Right renal pelvis (tissue), 4 donors: ENCODE measurements at regions not wholly inside any gene's neighbourhood (a gene's known extent, or its start where the extent isn't known, plus 50 kb on each side); places are given as distances from the start of the nearest gene placed in this dataset.

ENCODE experiments used
- DNase-seq, 4 donors: peaks; one replicate each; pipeline ENCODE4 v3.0.0-alpha.2; 2013; ENCODE audit warnings: low read depth in 4 of 4, low spot score in 3 of 4, missing footprints in 1 of 4

DNA sequence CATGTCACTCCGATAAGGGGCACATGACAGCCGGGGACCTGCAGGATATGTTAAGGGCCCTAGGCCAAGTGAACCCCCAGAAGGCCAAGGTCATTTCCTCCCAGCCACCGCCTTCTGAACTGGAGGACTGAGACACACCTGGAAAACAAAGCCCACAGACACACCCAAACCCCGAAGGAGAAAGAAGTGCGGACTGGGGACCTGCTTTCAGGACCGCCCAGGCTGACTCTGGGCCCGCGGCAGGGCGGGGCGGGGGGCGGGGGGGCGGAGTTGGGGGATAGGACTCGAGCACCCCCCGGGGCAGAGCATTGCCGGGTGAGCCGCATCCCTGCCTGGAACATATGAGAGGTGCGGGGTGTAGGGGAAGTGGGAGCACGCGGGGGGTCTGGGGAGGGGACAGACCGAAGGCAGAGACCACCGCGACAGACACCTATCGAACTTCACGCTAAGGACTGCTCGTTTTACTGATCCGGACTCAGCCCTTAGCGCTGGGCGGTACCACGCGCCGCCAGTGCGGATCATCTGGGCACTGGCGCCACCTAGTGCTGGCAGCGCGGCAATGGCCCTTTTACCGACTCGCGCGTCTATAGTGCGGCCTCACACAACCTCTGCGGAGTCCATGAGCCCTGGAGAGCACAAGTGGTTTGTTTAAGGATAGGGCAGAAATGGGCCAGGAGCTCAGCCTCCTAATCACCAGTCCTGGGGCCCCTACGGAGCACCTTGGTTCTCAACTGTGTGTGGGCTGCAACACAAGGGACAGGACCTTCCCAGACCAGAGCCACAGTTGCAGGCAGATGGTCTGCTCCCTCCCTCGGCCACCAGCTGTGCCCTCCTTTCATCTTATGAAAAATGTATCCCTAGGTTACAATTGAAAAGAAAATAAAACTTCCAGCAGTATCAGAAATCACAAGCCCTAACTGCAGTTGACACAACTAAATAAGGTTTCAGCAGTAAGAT is 157.6 kb downstream of the HERPUD2 start:
- peak; percentile 31 to 66 (median 42) for DNase-seq

DNA sequence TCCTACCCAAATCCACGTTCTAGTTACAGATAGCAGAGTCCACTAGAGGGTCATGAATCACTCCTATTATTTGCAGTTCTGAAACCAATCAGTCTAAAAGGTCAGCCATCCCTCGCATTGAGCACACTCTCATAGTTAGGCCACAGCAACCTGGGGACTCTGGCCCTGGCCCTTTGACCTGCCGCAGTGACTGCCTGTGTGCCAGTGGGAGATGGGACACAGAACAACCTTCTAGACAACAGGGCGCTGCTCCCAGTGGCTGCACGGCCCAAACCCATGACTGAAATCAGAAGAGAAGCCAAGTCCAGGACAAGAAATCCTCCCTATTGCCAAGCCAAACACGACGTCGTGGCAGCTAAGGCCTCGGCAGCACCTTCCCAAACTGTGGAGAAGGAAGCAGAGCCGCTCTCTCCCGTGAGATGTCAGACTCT is 158.5 kb downstream of the HERPUD2 start:
- no peak for DNase-seq

DNA sequence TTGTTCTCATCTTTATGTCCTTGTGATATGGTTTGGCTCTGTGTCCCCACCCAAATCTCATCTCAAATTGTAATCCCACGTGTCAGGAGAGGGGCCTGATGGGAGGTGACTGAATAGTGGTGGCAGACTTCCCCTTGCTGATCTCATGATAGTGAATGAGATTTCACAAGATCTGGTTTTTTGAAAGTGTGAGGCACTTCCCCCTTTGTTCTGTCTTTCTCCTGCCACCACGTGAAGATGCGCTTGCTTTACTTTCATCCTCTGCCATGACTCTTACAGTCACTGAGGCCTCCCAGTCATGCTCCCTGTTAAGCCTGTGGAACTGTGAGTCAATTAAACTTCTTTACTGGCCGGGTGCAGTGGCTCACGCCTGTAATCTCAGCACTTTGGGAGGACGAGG is 161.0 kb downstream of the HERPUD2 start:
- no peak for DNase-seq

DNA sequence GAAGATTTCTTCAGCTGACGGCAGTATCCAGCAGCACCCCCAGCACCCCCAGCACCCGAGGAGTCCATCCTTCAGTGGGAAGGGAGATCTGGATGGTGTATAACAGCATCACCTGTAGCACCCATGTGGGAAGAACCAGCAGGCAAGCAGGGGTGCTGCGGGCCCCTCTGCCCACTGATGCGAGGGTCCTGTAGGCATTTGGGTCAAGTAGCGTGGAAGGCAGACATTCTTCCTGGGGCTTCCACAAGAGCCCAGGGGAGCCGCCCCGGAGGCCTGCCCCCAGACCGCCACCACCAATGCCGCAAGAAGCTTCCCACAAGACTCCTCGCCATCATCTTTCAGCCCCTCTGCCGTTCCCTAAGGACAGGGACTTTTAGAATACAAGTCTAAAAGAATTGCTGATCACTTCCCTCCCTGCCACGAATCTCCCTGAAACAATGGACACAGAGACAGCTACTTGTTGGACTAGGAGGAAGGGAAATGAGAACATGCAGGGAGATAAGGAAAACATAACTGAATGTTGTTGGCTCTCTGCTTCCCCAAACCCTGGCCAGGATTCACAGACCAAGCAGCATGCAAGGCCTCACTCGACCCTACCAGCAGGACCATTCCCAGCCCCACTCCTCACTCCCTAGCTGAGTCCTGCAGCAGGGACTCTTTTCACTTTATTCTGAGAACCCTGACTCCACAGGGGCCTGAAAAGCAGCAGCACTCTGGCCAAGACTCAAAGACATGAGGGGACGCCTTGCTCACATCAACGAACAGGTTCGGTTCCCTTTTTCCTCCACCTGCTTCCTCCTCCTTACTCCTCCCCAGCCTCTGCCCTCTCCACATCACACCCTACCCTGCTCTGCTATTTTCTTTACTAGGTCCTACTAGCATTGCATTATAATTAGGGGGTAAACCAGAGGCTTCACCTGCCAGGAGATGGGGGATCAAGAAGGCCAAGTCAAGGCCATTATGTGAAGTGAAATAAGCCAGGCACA is 164.5 kb downstream of the HERPUD2 start:
- DNase-seq, result no peak

DNA sequence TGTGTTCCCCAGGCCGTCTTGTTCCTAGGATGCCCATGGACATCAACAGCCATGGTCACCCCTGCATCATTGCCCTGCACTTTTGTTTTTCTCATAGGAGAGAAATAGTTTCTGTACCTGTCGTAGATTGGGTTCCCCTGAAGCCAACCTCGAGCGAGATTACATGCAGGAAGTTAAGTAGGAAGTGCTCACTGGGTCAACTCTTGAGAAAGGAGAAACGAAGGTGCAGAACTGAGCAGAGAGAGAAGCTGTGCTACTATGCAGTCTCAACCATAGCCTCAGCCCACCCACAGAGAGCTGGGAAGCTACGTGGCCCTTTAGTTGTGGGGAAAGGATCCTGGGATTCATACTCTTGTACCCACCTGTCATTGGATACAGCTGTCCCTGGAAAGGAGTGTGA is 165.2 kb downstream of the HERPUD2 start:
- DNase-seq, result no peak

DNA sequence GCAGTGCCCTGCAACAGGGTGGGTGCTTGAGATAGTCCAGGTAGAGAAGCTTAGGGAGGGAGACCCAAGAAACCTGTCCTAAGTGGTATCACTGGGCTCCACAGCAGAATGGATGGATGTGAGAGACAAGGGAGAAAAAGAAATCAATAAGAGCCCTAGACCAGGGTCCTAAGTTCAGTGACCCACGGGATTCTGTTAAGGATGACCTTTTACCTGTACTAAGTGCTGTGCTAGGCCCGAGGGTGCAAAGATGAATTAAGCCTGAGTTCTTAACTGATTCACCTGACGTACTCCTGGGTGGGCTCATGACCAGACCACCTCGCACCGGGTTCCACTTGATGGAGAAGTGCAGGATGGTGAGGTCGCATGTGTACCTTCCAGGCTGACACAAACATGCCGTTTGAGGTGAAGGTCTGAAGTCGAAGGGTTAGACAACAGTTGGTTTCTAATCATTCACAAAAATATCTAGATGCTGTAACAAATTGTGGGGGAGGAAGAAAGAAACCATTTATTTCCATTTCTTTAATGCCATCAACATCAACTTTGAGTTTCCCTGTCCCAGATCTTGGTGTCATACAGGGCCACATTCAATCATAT is 166.5 kb downstream of the HERPUD2 start:
- no peak for DNase-seq

DNA sequence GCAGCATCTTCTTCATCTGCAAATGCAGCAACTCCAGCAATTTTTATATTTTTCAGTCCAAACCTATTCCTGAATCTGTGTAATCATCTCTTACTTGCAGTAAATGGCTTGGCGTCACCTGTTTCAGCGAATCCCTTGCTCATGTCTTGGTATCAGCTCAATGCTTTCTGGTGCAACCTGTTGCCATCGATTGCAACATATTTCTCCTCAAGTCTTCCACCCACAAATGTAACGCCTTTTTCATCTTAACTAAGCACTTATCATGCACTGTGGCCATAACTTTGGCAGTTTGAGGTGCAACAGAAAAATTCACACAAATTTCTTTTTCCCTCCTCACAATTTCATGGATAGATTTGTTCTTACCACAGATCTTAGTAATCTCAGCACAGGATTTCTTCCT is 168.3 kb downstream of the HERPUD2 start:
- DNase-seq, result no peak

DNA sequence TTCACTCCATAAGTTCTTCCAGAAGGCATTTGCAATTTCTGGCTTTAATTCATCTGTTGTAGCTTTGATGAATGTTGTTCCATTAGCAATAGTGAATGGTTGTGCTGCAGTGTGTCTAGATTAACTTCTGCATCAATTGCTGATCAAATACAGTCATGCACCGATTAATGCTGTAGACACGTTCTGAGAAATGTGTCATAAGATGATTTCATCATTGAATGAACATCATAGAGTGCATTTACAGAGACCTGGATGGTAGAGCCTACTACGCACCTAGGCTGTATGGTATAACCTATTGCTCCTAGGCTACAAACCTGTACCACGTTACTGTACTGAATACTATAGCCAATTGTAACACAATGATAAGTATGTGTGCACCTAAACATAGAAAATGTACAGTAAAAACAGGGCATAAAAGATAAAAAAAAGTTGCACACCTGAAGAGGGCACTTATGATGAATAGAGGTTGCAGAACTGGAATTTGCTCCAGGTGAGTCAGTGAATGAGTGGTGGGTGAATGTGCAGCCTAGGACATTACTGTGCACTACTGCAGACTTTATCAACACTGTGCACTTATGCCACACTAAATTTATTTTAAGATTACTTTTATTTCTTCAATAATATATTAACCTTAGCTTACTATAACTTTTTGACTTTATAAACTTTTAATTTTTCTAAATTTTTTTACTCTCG is 170.7 kb downstream of the HERPUD2 start:
- no peak for DNase-seq

DNA sequence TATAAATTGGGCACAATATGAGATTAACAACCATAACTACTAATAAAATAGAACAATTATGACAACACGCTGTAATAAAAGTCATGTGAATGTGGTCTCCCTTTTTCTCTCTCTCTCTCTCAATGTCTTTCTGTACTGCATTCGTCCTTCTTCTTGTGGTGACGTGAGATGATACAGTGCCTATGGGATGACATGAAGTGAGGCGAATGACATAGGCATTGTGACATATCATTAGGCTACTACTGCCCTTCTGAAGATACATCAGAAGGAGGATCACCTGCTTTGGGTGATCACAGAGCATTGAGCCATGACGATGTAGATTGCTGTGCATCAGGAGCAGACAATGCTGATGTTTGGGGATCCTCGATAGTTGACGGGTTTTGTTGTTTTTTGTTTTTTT is 171.6 kb downstream of the HERPUD2 start:
- no peak for DNase-seq

DNA sequence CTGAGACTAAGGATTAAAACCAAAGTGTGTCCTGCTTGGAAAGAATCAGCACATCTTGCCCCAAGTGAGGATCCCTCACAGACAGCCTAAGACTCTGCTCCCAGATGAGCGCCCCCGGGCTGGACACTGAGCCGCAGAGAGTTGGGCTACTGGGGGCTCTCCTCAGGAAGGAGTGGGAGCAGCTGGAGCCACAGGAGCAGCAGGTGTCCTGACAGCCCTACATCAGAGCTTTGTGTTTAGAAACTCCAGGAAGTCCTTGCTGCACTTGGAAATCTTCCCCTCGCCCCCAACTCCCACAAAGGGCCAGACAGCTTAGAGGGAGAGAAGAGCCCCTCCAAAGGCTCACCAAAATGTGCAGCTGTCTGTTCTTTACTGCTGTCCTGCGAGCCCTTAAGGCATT is 172.2 kb downstream of the HERPUD2 start:
- no peak for DNase-seq

DNA sequence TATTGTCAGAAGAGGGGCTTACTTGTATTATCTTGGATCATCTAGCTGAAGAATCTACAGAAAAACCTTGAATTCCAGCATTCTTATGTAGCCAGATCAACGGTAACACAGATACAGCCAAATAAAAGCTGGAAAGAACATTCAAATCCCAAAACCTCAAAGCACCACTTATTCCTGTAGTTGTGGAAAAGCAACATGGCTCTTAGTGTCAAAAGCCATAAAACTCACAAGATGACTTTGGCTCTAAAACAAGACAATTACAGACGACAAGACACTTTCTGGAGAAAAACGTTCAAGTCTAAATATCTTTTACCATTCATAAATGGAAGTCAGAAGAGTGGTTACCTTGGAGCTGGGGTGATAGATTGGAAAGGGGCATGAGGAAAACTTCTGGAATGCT is 173.0 kb downstream of the HERPUD2 start:
- no peak for DNase-seq

DNA sequence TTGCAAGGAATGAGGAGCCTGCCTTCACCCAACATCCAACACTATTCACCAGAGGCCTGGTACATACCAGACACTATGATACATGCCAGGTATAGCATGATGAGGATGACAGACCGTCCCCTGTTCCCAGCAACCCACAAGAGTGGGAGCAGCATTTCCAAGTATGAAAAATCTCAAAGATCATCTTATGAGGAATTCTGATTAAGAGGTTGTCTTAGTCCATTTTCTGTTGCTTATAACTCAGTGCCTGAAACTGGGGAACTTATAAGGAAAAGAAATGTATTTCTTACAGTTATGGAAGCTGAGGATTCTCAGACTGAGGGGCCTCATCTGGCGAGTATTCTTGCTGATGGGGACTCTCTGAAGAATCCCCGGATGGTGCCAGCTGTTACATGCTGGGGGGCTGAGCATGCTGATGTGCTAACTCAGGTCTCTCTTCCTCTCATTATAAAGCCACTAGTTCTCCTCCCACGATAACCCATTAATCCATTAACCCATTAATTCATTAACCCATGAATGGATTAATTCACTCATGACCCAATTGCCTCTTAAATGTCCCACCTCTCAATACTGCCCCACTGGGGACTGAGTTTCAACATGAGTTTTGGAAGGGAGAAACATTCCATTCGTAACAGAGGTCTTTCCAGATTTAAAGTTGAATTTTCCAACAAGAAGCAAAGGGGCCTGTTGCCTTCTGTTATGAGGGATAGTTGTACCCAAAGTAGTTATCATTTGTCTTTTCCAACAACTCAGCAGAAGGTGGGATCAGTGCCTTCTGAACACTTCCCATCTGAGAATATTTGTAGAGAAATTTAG is 173.9 kb downstream of the HERPUD2 start:
- no peak for DNase-seq

DNA sequence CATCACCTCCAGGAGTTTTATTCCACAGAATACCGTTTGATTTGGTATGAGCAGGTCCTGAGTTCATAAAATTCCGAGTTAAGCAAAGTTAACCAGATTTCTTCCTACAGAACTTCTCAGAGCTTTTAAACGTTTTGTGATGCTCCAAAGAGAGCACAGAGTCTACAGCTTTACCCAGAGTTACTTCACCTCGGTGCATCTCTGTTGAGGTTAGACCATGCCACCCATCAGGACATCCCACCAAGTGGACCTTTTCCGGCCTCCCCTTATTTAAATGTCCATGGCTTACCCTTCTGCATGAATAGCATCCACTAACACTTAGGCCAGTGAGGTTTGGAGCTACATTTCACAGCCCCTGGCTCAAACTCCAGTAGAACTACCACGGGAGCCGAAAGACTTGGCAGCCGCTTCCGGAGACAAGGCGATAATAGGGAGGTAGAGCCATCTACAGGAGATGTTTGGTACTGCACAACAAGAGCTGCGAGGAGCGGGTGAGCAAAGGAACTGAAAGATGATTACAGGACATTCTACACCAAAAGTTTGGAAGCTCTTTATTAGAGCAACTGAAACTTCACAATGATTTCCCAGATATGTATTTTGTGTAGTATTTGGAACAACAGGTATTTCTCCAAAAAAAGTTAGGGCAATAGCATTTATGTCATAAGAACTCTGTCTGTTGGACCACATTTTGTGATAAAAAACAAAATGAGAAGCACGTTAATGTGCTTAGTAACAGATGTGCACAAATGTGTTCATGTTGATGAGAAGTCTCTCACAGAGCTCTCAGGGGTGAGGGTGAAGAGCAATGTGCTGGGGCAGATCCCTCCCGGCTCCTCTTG is 174.7 kb downstream of the HERPUD2 start:
- peak; percentile 50 to 66 (median 58) for DNase-seq

DNA sequence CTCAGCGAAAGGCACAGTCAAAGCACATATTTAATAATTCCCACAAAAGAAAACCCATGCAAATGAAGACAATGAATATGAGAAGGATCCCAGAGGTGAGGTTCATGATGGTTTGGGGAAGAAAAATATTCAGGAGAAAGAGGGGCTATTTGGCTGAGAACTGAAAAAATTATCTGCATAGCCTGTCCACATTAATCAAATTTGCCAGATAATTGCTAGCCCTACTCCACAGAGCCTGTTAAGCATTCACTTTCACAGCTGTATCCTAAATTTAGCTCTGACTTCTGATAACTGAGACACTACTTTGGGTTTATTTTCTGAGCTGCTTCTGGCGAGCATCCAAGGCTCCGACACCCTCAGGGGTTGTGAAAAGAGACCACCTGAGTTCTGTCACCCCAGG is 176.2 kb downstream of the HERPUD2 start:
- no peak for DNase-seq

DNA sequence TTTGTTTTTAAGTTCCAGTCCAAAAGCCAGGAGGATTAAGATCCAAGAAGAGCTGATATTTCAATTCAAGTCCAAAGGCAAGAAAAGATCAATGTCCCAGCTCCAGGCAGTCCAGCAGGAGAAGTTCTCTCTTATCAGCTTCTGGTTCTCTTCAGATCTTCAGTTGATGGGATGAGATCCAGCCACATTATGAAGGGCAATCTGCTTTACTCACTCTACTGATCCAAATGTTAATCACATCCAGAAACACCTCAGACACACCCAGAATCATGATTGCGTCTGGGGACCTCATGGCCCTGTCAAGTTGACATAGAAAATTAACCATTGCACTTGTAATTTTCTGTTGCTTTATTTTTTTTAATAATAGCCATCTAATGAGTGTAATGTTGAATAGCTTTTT is 178.4 kb downstream of the HERPUD2 start:
- DNase-seq, result no peak

DNA sequence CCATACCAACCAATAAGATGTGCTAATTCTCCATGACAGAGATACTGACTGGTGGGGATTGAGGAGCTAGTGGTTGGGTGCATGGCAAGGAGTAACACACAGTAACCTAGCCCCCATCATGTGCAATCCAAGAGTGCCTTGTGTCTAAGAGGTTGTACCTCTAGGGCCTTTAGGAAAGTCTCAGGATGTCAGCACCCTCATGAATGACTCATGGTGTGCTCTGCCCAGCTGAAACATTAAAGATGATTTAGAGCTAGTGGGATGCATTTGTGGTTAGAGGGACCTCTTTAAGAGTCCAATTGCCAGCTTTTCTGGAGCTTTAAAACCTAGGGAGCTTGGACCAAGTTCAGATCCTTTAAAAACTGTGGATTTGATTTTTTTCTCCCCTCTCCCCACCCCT is 181.1 kb downstream of the HERPUD2 start:
- DNase-seq, result no peak

DNA sequence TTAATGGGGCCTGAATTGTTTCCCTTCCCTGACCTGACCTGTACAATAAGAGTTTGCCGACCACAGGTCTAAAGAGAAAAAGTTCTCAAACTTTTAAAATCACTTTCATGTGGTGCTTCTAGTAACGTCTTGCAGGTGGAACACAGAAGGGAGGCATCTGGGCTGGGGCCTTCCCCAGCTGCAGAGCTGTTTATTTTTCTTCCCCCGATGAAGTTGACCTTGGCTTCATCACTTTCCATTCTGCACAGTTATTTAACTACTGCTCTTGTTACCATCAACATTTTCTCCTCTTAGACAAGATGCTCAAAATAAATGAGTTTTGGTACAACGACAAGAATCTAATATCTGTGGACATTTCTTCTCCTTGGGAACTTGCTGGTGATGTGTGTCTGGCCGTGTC is 181.7 kb downstream of the HERPUD2 start:
- no peak for DNase-seq

DNA sequence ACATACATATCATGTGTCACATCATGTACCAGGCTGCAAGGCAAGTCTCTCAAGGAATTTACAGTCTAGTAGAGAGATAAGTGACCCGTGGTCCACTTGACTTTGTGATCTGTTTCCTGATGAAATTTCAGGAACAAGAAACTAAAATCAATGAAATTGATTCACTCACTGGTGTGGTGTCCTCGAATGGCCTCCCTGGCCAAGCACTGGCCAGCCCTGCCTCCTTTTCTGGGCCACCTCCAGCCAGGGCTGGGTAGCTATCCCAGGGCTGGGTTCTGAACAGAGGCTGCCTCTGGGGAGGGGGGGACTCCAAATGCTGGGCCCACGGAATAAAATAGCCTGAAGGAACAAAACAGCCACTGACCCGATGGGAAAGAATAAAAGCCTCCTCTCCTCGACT is 182.2 kb downstream of the HERPUD2 start:
- DNase-seq, result no peak
